Esophagus squamous epithelium (tissue), 5 donors: ENCODE measurements at regions not wholly inside any gene's neighbourhood (a gene's known extent, or its start where the extent isn't known, plus 50 kb on each side); places are given as distances from the start of the nearest gene placed in this dataset.
"Not testable (repeated sequence)": the region's sequence is repeated elsewhere in the genome, so short reads cannot be mapped to it uniquely, and the experiment has no call there.

Source experiments
- DNase-seq: peaks from one replicate; lab custom pipeline; 2025; lab: John Stamatoyannopoulos, UW
- H3K27ac ChIP-seq, 4 donors: fragments of 200-600 bp; sonication (generic); one replicate each; pipeline ENCODE4 v1.5.1; 2016 to 2019; ENCODE audit warnings: mild to moderate bottlenecking in 1 of 4
- H3K27me3 ChIP-seq, 4 donors: fragments of 200-600 bp; sonication (generic); 1 replicate in 3 of 4; 2 replicates in 1 of 4; pipeline versions ENCODE4 v1.5.1 to v1.6.0; 2017 to 2021; ENCODE audit warnings: antibody characterized with exemption in 1 of 4
- H3K36me3 ChIP-seq, 3 donors: fragments of 200-600 bp; sonication (generic); one replicate each; pipeline ENCODE4 v1.5.1; 2016 to 2019
- H3K4me1 ChIP-seq, 3 donors: fragments of 200-600 bp; sonication (generic); one replicate each; pipeline ENCODE4 v1.5.1; 2017 to 2019
- H3K4me3 ChIP-seq, 4 donors: fragments of 200-600 bp; sonication (generic); 1 replicate in 3 of 4; 2 replicates in 1 of 4; pipeline ENCODE4 v1.5.1; 2016 to 2019; ENCODE audit warnings: mild to moderate bottlenecking in 2 of 4, moderate library complexity in 1 of 4
- H3K9me3 ChIP-seq, 3 donors: fragments of 200-600 bp; sonication (generic); one replicate each; pipeline ENCODE4 v1.5.1; 2016 to 2019
- CTCF ChIP-seq, 6 experiments: fragments of 450-650 bp in 4 of 6; fragments of 200-600 bp in 2 of 6; sonication (generic) in 2 of 6; IDR thresholded peaks; one replicate each; pipeline ENCODE4 v1.5.1; 2016 to 2019; ENCODE audit warnings: antibody characterized with exemption in 6 of 6, mild to moderate bottlenecking in 4 of 6, moderate library complexity in 4 of 6
- POLR2A ChIP-seq, 4 donors: fragments of 450-650 bp; IDR thresholded peaks; one replicate each; pipeline ENCODE4 v1.6.1; 2017; ENCODE audit warnings: antibody characterized with exemption in 4 of 4, mild to moderate bottlenecking in 4 of 4, moderate library complexity in 3 of 4
- WGBS, 2 donors: methylation state at CpG; one replicate each; pipeline ENCODE4 v1.1.5; 2018; 5-methylcytosine and 5-hydroxymethylcytosine counted together
- intact Hi-C: fragments of 100-400 bp; cut with DNase I; formaldehyde crosslinking; loops from one replicate; pipeline ENCODE4 v1.15.0; 2022
- donor health status: DM: yes; HTN: yes; CAD: no.

- no peaks in the 10 kb centered on the region for H3K36me3 ChIP-seq
- intact Hi-C loops: no loop called here
- H3K9me3 ChIP-seq: no peaks in the 10 kb centered on the region
- H3K27me3 ChIP-seq: no peaks in the 10 kb centered on the region
- H3K4me3 ChIP-seq: no peak overlapping the region
- TF ChIP-seq CTCF (IDR thresholded peaks at IDR 0.05) (no peak), POLR2A (IDR thresholded peaks at IDR 0.05) (no peak)
- DNase-seq: no peak
- H3K4me1 ChIP-seq: no peaks in the 10 kb centered on the region
- WGBS, 2 donors: 68 to 74% methylated on average over 18 to 25 of the region's 25 CpGs
- H3K27ac ChIP-seq: peak overlapping the region in 3 of 4 donors; percentile 3 to 50 (median 44)
Measured at GRCh38 chr6:164086076-164086887, 671.8 kb downstream of the QKI start.

- TF ChIP-seq CTCF (IDR thresholded peaks at IDR 0.05): no peak
- TF ChIP-seq POLR2A (IDR thresholded peaks at IDR 0.05): no peak
- Histone ChIP-seq H3K9me3 (no peaks in the 10 kb centered on the region), H3K27me3 (no peaks in the 10 kb centered on the region), H3K4me1 (no peaks in the 10 kb centered on the region), H3K36me3 (no peaks in the 10 kb centered on the region), H3K4me3 (no peak overlapping the region), H3K27ac (peak overlapping the region in 3 of 4 donors; percentile 3 to 55 (median 50))
- intact Hi-C loops: no loop called here
- WGBS, 2 donors: 70 to 74% methylated on average over 18 to 33 of the region's 33 CpGs
- no peak for DNase-seq
Measured at GRCh38 chr6:164085091-164086075, 670.9 kb downstream of the QKI start.

GRCh38 chr6:164079275-164079600 lies 664.7 kb downstream of the QKI start:
- intact Hi-C loops: no loop called here
- no peak overlapping the region for H3K4me3 ChIP-seq
- H3K4me1 ChIP-seq: no peaks in the 10 kb centered on the region
- no peak for TF ChIP-seq POLR2A (IDR thresholded peaks at IDR 0.05)
- TF ChIP-seq CTCF (IDR thresholded peaks at IDR 0.05): no peak
- H3K27me3 ChIP-seq: no peaks in the 10 kb centered on the region
- WGBS, 2 donors: 74 to 85% methylated on average over 5 to 6 of the region's 6 CpGs
- no peak for DNase-seq
- H3K27ac ChIP-seq: no peak overlapping the region
- no peaks in the 10 kb centered on the region for H3K36me3 ChIP-seq
- no peaks in the 10 kb centered on the region for H3K9me3 ChIP-seq

- 71 to 79% methylated on average over 7 to 10 of the region's 10 CpGs for WGBS, 2 donors
- intact Hi-C loops: no loop called here
- H3K27ac ChIP-seq: no peak overlapping the region
- H3K4me3 ChIP-seq: no peak overlapping the region
- H3K36me3 ChIP-seq: no peaks in the 10 kb centered on the region
- DNase-seq: no peak
- H3K4me1 ChIP-seq: no peaks in the 10 kb centered on the region
- TF ChIP-seq POLR2A (IDR thresholded peaks at IDR 0.05): no peak
- TF ChIP-seq CTCF (IDR thresholded peaks at IDR 0.05): no peak
- H3K27me3 ChIP-seq: no peaks in the 10 kb centered on the region
- H3K9me3 ChIP-seq: no peaks in the 10 kb centered on the region
Measured at GRCh38 chr6:164078532-164079274, 664.2 kb downstream of the QKI start.

- intact Hi-C loops, H3K36me3 ChIP-seq, H3K27me3 ChIP-seq, H3K4me3 ChIP-seq, H3K27ac ChIP-seq, DNase-seq, H3K4me1 ChIP-seq, H3K9me3 ChIP-seq: not testable (repeated sequence)
- 71 to 88% methylated on average over 3 of the region's 3 CpGs for WGBS, 2 donors
Measured at GRCh38 chr6:164076818-164077532, 662.5 kb downstream of the QKI start.
